ENCODE measurements at regions not wholly inside any gene's neighbourhood (a gene's known extent, or its start where the extent isn't known, plus 50 kb on each side); places are given as distances from the start of the nearest gene placed in this dataset.

- no peak for DNase-seq
Measured at GRCh38 chr1:216916890-216917438, 193.7 kb upstream of the ESRRG start.

GRCh38 chr1:216914974-216915373, 191.7 kb upstream of the ESRRG start:
- no peak for DNase-seq

- no peak for DNase-seq
Measured at GRCh38 chr1:216913976-216914375, 190.7 kb upstream of the ESRRG start.

- DNase-seq, result no peak
Measured at GRCh38 chr1:216910081-216910840, 187.0 kb upstream of the ESRRG start.

GRCh38 chr1:216908126-216908525, 184.9 kb upstream of the ESRRG start:
- no peak for DNase-seq

- no peak for DNase-seq
Measured at GRCh38 chr1:216907100-216907499, 183.9 kb upstream of the ESRRG start.

- DNase-seq, result no peak
Measured at GRCh38 chr1:216905781-216906180, 182.6 kb upstream of the ESRRG start.

- no peak for DNase-seq
Measured at GRCh38 chr1:216905137-216905536, 181.9 kb upstream of the ESRRG start.

- DNase-seq, result no peak
Measured at GRCh38 chr1:216904471-216904870, 181.2 kb upstream of the ESRRG start.

GRCh38 chr1:216903382-216903740, 180.1 kb upstream of the ESRRG start:
- no peak for DNase-seq

- DNase-seq, result no peak
Measured at GRCh38 chr1:216902669-216903381, 179.6 kb upstream of the ESRRG start.

GRCh38 chr1:216900116-216900620, 176.9 kb upstream of the ESRRG start:
- peak; percentile 12 for DNase-seq

GRCh38 chr1:216898801-216899200, 175.6 kb upstream of the ESRRG start:
- DNase-seq, result no peak

- DNase-seq, result no peak
Measured at GRCh38 chr1:216896146-216896545, 172.9 kb upstream of the ESRRG start.

- DNase-seq, result no peak
Measured at GRCh38 chr1:216894494-216894893, 171.3 kb upstream of the ESRRG start.

- no peak for DNase-seq
Measured at GRCh38 chr1:216892581-216893160, 169.4 kb upstream of the ESRRG start.

- DNase-seq, result no peak
Measured at GRCh38 chr1:216890871-216891270, 167.6 kb upstream of the ESRRG start.

GRCh38 chr1:216888731-216889130, 165.5 kb upstream of the ESRRG start:
- no peak for DNase-seq

GRCh38 chr1:216887032-216887431, 163.8 kb upstream of the ESRRG start:
- DNase-seq, result no peak

- no peak for DNase-seq
Measured at GRCh38 chr1:216884614-216885229, 161.5 kb upstream of the ESRRG start.

- DNase-seq, result no peak
Measured at GRCh38 chr1:216883518-216883917, 160.3 kb upstream of the ESRRG start.

GRCh38 chr1:216881695-216882094, 158.5 kb upstream of the ESRRG start:
- DNase-seq, result no peak

GRCh38 chr1:216866714-216867113, 143.5 kb upstream of the ESRRG start:
- no peak for DNase-seq
